ENCODE measurements at regions not wholly inside any gene's neighbourhood (a gene's known extent, or its start where the extent isn't known, plus 50 kb on each side); places are given as distances from the start of the nearest gene placed in this dataset.

- no peak for TF ChIP-seq CTCF (IDR thresholded peaks at IDR 0.05)
- no peak for TF ChIP-seq POLR2AphosphoS5 (IDR thresholded peaks at IDR 0.05)
- no peak for TF ChIP-seq POLR2A (IDR thresholded peaks at IDR 0.05)
Measured at GRCh38 chr17:6936370-6937028, 59.4 kb upstream of the ALOX12 start.

All from breast epithelium (tissue), 3 donors.